ENCODE measurements at regions not wholly inside any gene's neighbourhood (a gene's known extent, or its start where the extent isn't known, plus 50 kb on each side); places are given as distances from the start of the nearest gene placed in this dataset.
"Not testable (repeated sequence)": the region's sequence is repeated elsewhere in the genome, so short reads cannot be mapped to it uniquely, and the experiment has no call there.

GRCh38 chr2:388752-389151 is 100.9 kb upstream of the ALKAL2 start:
- not testable (repeated sequence) for TF ChIP-seq TSHZ2 (CRISPR knock-in tag; IDR thresholded peaks at IDR 0.05); CREB5 (CRISPR knock-in tag; IDR thresholded peaks at IDR 0.05; ENCODE audit: low read depth); ESRRG (CRISPR knock-in tag; IDR thresholded peaks at IDR 0.05); PATZ1 (CRISPR knock-in tag; IDR thresholded peaks at IDR 0.05; ENCODE audit: borderline replicate concordance); SNAI2 (CRISPR knock-in tag; IDR thresholded peaks at IDR 0.05); GLIS3 (CRISPR knock-in tag; IDR thresholded peaks at IDR 0.05); OSR1 (CRISPR knock-in tag; IDR thresholded peaks at IDR 0.05); ARNTL (CRISPR knock-in tag; IDR thresholded peaks at IDR 0.05; ENCODE audit: borderline replicate concordance, low read depth); ZFP30 (CRISPR knock-in tag; IDR thresholded peaks at IDR 0.05); ZNF565 (CRISPR knock-in tag; conservative IDR thresholded peaks at IDR 0.05; ENCODE audit: low read depth); ZFP3 (CRISPR knock-in tag; IDR thresholded peaks at IDR 0.05); BACH2 (CRISPR knock-in tag; IDR thresholded peaks at IDR 0.05; ENCODE audit: borderline replicate concordance)
